DMS79 (cell line): ENCODE measurements at regions not wholly inside any gene's neighbourhood (a gene's known extent, or its start where the extent isn't known, plus 50 kb on each side); places are given as distances from the start of the nearest gene placed in this dataset.
"Not testable (repeated sequence)": the region's sequence is repeated elsewhere in the genome, so short reads cannot be mapped to it uniquely, and the experiment has no call there.

Source experiments
- DNase-seq: peaks from one replicate; lab custom pipeline; 2025; lab: John Stamatoyannopoulos, UW

DNA sequence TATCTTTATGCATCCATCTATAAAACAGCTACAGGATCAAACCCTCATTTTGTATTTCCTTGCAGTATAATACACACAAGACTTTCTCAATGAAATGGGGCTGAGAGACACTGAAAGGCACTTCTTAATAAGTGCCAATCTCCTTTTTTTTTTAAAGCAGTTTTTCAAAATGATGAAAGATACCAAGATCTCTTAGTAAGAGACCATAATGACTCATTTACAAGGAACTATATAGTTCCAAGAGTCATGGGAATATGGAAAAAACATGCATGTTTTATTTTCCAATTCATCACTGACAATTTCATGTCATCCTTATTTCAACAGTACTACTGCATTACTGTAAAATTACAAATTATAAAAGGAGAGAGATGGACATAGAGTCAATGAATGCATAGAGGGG is 973.7 kb downstream of the GATA3 start:
- DNase-seq: no peak

GRCh38 chr10:9035355-9035754 is 980.9 kb downstream of the GATA3 start:
- no peak for DNase-seq

DNA sequence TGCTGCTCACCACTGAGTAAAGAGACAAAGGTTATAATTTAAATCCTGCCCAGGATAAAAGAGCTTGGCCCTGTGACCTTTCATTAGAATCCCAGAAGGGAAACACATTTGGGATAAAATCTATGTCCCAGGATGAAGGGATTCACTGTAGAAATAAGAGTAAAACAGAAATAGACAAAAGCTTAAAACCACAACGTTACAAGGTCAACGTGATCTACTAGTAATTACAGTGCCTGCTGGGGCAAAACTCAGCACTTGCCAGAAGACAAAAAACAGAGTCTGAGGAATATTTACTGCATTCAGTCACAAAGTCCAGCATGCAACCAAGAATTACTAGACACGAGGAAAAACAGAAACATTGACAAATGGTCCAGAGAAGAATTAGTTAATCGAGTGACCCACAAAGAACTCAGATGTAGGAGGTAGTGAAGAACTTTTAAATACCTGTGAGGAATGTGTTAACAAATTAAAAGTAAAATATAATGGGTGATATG is 982.3 kb downstream of the GATA3 start:
- no peak for DNase-seq

- no peak for DNase-seq
Observed at GRCh38 chr10:9038146-9038714, 983.7 kb downstream of the GATA3 start.

DNA sequence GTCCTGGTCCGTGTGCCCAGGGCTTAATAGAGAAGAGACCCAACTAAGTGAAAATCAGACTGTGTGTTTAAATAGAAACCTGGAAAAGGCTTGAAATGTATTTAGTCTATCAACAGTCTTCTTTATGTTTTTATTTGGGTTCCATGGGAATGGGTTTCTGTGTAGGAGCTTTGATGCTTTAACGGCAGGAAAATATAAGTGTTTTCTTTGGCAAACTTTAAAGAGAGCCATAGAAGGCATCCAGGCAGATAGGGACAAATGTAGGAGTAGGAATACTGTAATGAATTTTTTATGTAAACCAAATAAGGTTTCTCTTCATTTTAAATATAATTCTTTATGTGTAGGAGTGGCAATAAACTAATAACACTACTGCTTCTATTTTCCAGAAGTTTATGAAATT is 989.0 kb downstream of the GATA3 start:
- DNase-seq: no peak

DNA sequence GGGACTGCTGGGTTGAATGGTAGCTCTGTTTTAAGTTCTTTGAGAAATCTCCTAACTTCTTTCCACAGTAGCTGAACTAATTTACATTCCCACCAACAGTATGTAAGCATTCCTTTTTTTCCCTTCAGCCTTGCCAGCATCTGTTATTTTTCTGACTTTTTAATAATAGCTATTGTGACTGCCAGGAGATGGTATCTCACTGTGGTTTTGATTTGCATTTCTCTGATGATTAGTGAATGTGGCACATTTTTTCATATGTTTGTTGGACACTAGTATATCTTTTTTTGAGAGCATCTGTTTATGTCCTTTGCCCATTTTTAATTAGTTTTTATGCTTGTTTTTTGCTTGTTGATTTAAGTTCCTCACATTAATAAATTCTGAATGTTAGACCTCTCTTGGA is 990.8 kb downstream of the GATA3 start:
- DNase-seq: no peak

- no peak for DNase-seq
Observed at GRCh38 chr10:9051328-9051974, 997.0 kb downstream of the GATA3 start.

GRCh38 chr10:9052767-9053166 is 998.3 kb downstream of the GATA3 start:
- no peak for DNase-seq

DNA sequence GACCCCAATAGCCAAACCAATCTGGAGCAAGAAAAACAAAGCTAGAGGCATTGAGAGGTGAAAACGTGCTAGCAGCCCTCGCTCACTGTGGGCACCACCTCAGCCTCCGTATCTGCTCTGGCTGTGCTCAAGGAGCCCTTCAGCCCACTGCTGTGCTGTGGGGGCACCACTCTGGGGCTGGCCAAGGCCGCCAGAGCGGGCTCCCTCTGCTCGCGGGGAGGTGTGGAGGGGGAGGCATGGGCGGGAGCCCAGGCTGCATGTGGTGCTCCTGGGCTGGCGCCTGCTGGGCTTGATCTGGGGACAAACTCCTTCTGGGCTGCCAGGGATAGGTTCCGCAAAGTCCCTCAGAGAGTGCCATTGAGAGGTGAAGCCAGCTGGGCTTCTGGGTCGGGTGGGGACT is 1002.0 kb downstream of the GATA3 start:
- no peak for DNase-seq

GRCh38 chr10:9057293-9057692 is 1002.8 kb downstream of the GATA3 start:
- DNase-seq: not testable (repeated sequence)

GRCh38 chr10:9060314-9060713 is 1005.8 kb downstream of the GATA3 start:
- no peak for DNase-seq

DNA sequence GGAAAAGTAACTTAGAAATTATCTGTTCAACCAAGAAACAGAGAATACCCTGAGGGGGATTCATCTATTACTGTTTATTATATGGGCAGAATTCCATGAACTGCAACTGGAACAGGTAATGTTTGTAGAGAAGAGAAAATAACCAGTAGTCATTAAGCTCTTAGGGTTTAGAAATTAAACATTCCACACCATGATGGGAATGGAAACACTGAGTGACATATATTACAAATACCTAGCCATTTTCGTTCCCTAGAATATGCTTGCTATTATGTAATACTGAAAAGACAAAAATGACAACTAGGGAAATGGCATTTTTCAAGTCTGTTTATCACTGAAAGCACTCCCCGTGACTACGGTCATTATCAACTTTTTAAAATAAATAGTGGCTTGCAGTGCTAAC is 1007.4 kb downstream of the GATA3 start:
- no peak for DNase-seq

DNA sequence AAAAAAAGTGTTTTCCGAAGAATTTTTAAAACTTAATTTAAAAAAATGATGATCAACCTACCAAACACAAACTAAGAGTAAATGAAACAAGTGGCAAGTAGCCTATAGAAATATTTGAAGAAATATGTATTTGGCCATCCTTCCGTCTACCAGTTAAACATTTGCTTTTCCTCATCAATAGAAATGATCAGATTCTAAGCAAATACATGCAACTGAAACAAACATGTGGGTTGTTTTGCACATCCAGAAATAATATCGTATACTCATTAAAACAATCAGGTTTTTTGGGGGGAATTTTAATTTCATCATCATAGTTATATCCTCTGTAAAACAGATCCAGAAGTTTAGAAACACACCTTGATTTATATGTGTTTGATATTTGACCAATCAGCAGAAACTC is 1011.7 kb downstream of the GATA3 start:
- DNase-seq: no peak

DNA sequence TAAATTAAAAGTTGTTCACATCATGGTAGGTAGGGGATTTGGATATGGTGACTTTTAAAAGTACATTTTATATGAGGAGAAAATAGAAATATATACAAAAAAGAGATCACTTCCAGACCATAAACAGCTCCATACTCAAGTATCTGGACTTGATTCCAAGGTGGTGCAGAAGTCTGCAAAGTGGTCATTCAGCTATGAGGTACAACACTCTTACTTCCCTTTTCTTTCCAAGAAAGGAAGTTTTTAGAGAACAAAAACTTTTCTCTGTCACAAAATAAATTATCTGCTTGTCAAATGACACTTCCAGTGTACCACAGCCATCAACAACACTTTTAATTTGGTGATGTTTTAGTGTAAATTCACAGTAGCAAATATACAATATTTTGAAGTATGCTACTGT is 1013.5 kb downstream of the GATA3 start:
- DNase-seq: no peak

DNA sequence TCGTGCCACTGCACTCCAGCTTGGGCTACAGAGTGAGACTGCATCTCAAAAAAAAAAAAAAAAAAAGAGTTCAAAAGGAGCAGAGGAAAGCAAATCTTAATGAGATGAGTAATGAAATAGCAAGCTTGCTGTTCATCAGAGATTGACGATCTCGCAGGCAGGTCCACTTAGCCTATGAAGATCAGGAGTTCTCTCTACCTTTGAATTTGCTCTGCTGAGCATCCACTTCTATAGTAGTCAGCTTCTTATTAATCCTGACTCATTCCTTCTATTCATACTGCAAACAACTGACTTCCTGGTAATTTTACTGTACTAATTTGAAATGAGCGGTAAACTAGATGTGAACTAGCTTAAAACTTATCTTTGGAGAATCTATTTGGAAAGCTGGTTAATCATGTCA is 1014.6 kb downstream of the GATA3 start:
- no peak for DNase-seq

DNA sequence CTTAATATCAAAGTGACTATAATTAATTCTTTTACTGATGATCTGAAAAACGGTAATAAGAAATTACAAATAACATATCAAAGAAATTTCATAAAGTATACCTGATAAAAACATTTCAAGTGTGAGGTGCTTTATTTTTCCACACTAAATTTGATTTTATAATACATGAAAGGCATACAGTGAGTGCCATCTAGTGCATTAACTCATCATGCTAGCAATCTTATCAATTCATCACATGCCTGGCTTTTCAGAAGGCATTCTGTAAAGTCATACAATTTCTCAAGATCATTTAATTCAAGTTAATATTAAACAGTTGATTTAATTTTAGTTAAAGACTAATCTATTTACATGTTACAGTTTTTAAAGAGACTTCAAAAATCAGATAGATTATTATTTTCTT is 1020.9 kb downstream of the GATA3 start:
- no peak for DNase-seq

DNA sequence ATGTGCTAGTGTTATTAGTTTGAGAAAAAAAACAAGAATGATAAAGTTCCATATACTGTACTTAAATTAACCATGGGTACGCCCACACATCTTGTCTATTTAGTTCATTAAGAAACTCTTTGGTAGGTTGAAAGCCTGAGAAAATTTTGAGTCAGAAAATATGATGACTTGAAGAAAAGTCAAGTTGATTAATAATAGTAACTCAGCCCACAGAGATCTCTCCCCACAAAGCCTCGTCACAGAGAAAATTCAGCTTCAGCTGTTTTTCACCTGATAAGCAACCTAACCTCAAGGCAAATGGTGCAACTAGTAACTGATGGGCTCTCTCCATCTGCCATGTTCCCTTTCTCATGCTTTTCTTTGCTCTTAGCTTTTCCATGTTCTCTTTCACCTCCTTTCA is 1021.6 kb downstream of the GATA3 start:
- DNase-seq: no peak

GRCh38 chr10:9081253-9081652 is 1026.8 kb downstream of the GATA3 start:
- DNase-seq: no peak

- DNase-seq: no peak
Observed at GRCh38 chr10:9081961-9082360, 1027.5 kb downstream of the GATA3 start.

GRCh38 chr10:9091530-9092093 is 1037.1 kb downstream of the GATA3 start:
- DNase-seq: no peak

DNA sequence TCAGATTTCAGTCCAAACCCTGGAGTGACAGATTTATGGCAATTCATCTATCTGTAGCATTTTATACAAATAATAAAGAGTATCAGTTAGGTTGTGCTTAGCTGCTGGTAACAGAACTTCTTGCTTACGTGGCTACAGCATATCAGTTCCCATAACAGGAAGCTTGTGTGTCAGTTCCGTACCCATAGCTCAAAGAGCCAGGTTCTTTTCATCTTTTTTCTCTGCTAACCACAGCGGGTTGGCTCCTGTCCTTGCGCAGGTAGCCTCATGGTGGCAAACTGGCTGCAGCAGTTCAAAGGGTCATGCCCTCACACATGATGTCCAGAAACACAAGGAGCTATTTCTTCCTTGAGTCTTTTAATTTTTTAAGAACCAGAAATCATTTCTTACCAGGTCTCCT is 1041.8 kb downstream of the GATA3 start:
- DNase-seq: no peak

GRCh38 chr10:9097206-9097990 is 1042.9 kb downstream of the GATA3 start:
- DNase-seq: no peak

- DNase-seq: no peak
Observed at GRCh38 chr10:9097991-9098306, 1043.5 kb downstream of the GATA3 start.
